NCI-H187 treated with DMSO at 0.1 percent for 48 hours (cell line): ENCODE measurements at regions not wholly inside any gene's neighbourhood (a gene's known extent, or its start where the extent isn't known, plus 50 kb on each side); places are given as distances from the start of the nearest gene placed in this dataset.

ENCODE experiments used
- DNase-seq: peaks from one replicate; lab custom pipeline; 2025; lab: John Stamatoyannopoulos, UW

GRCh38 chr15:47405365-47406162 lies 311.7 kb upstream of the SEMA6D start:
- no peak for DNase-seq

GRCh38 chr15:47407692-47408091 lies 309.6 kb upstream of the SEMA6D start:
- no peak for DNase-seq

- DNase-seq = no peak
These were observed 308.3 kb upstream of the SEMA6D start for GRCh38 chr15:47409038-47409437.

GRCh38 chr15:47409600-47409999 lies 307.7 kb upstream of the SEMA6D start:
- DNase-seq = no peak

GRCh38 chr15:47410247-47410646 lies 307.1 kb upstream of the SEMA6D start:
- no peak for DNase-seq

GRCh38 chr15:47411733-47412132 lies 305.6 kb upstream of the SEMA6D start:
- DNase-seq = no peak

GRCh38 chr15:47412136-47412535 lies 305.2 kb upstream of the SEMA6D start:
- DNase-seq = no peak

GRCh38 chr15:47412802-47413201 lies 304.5 kb upstream of the SEMA6D start:
- no peak for DNase-seq

GRCh38 chr15:47414207-47414606 lies 303.1 kb upstream of the SEMA6D start:
- DNase-seq = no peak

GRCh38 chr15:47415539-47415971 lies 301.8 kb upstream of the SEMA6D start:
- no peak for DNase-seq

GRCh38 chr15:47422881-47423665 lies 294.2 kb upstream of the SEMA6D start:
- no peak for DNase-seq

GRCh38 chr15:47427463-47427862 lies 289.8 kb upstream of the SEMA6D start:
- DNase-seq = no peak

- no peak for DNase-seq
These were observed 287.9 kb upstream of the SEMA6D start for GRCh38 chr15:47429376-47429775.

- DNase-seq = no peak
These were observed 285.8 kb upstream of the SEMA6D start for GRCh38 chr15:47431501-47431900.

- DNase-seq = no peak
These were observed 284.5 kb upstream of the SEMA6D start for GRCh38 chr15:47432826-47433225.

GRCh38 chr15:47434596-47434995 lies 282.7 kb upstream of the SEMA6D start:
- DNase-seq = no peak

- no peak for DNase-seq
These were observed 279.8 kb upstream of the SEMA6D start for GRCh38 chr15:47437491-47437890.

- no peak for DNase-seq
These were observed 277.9 kb upstream of the SEMA6D start for GRCh38 chr15:47439146-47440111.

GRCh38 chr15:47442371-47442770 lies 274.9 kb upstream of the SEMA6D start:
- DNase-seq = no peak

- DNase-seq = no peak
These were observed 273.5 kb upstream of the SEMA6D start for GRCh38 chr15:47443839-47444238.

- DNase-seq = no peak
These were observed 271.4 kb upstream of the SEMA6D start for GRCh38 chr15:47445723-47446392.
